Sigmoid colon (tissue), 6 donors: ENCODE measurements at regions not wholly inside any gene's neighbourhood (a gene's known extent, or its start where the extent isn't known, plus 50 kb on each side); places are given as distances from the start of the nearest gene placed in this dataset.
A peak's percentile ranks its signal among the peaks of the same experiment; 100 is the strongest.

ENCODE experiments used
- DNase-seq: peaks from one replicate; pipeline ENCODE4 v3.0.0-alpha.2; 2019
- H3K27ac ChIP-seq, 4 donors: fragments of 200-600 bp; sonication (generic); one replicate each; pipeline ENCODE4 v1.5.1; 2016 to 2019; ENCODE audit warnings: mild to moderate bottlenecking in 1 of 4
- H3K27me3 ChIP-seq, 3 donors: fragments of 200-600 bp; sonication (generic); one replicate each; pipeline ENCODE4 v1.5.1; 2019; ENCODE audit warnings: mild to moderate bottlenecking in 1 of 3
- H3K36me3 ChIP-seq, 4 donors: fragments of 200-600 bp; sonication (generic); one replicate each; pipeline ENCODE4 v1.5.1; 2016 to 2019
- H3K4me1 ChIP-seq, 4 donors: fragments of 200-600 bp; sonication (generic); one replicate each; pipeline ENCODE4 v1.5.1; 2017 to 2019
- H3K4me3 ChIP-seq, 4 donors: fragments of 200-600 bp; sonication (generic); one replicate each; pipeline ENCODE4 v1.5.1; 2017 to 2019; ENCODE audit warnings: mild to moderate bottlenecking in 2 of 4, moderate library complexity in 1 of 4
- H3K9me3 ChIP-seq, 4 donors: fragments of 200-600 bp in 3 of 4; sonication (generic) in 3 of 4; one replicate each; pipeline versions ENCODE4 v1.5.1 to v1.6.1; 2013 to 2019
- EP300 ChIP-seq, 4 donors: sonication (generic); formaldehyde crosslinking; IDR thresholded peaks; one replicate each; pipeline ENCODE4 v1.6.1; 2017; ENCODE audit warnings: antibody characterized with exemption in 4 of 4
- POLR2A ChIP-seq, 2 donors: fragments of 450-650 bp; IDR thresholded peaks; one replicate each; pipeline ENCODE4 v1.6.1; 2016; ENCODE audit warnings: antibody characterized with exemption in 2 of 2, mild to moderate bottlenecking in 2 of 2, moderate library complexity in 2 of 2
- POLR2AphosphoS5 ChIP-seq, 4 donors: sonication (generic); formaldehyde crosslinking; IDR thresholded peaks; one replicate each; pipeline ENCODE4 v1.6.1; 2017; ENCODE audit warnings: antibody characterized with exemption in 4 of 4
- WGBS, 2 donors: extraction: QIAGEN DNeasy Blood & Tissue Kit; methylation state at CpG; one replicate each; pipeline ENCODE4 v1.1.7; 2013; 5-methylcytosine and 5-hydroxymethylcytosine counted together
- intact Hi-C: fragments of 100-400 bp; cut with DNase I; formaldehyde crosslinking; loops from one replicate; pipeline ENCODE4 v1.15.1; 2023
- TF ChIP-seq, protein P1 (sequence below), 4 experiments: fragments of 450-650 bp in 3 of 4; fragments of 200-600 bp in 1 of 4; IDR thresholded peaks; one replicate each; pipeline ENCODE4 v1.5.1; 2016 to 2019; ENCODE audit warnings: antibody characterized with exemption in 4 of 4, mild to moderate bottlenecking in 3 of 4, moderate library complexity in 2 of 4
- donor health status: healthy with polysubstance abuse.
- donor health status: healthy.

DNA sequence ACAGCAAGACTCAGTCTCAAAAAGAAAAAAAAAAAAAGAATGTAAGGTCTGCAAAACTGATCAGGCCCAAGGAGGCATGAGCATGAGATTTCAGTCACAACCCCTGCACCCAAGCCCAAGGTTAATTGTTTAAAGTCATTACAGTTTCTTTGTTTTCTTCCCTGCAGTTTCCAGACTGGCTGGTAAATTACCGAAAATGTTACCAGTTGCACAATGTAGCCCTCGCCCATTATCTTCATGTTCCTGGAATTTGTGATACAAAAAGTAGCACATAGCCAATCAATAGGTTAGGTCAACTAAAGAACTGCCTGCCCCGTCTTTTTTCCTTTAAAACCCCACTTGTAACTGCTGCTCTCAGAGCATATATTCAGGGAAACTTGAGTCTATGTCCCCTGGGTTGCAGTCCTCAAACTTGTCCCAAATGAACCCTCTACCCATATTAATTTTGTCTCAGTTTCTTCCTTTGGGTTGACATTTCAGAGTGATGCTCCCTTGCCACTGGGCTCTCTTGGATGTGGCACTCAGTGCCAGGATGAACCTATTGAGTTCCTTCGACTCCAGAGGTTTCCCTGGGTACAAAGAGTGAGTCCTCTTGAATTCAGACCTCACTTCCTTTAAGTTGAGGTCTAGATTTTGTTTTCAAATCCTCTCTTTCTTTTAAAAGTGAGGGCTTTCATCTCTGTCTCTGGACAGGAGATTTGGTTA is 216.2 kb upstream of the HS6ST1 start:
- DNase-seq: peak; percentile 4
- Histone ChIP-seq H3K4me3 (no peak overlapping the region), H3K4me1 (no peaks in the 10 kb centered on the region), H3K36me3 (no peaks in the 10 kb centered on the region), H3K27me3 (no peaks in the 10 kb centered on the region), H3K27ac (no peak overlapping the region), H3K9me3 (no peaks in the 10 kb centered on the region)
- intact Hi-C loops: no loop called here
- TF ChIP-seq POLR2A (IDR thresholded peaks at IDR 0.05): no peak
- no peak for TF ChIP-seq POLR2AphosphoS5 (IDR thresholded peaks at IDR 0.05)
- TF ChIP-seq, protein P1, sequence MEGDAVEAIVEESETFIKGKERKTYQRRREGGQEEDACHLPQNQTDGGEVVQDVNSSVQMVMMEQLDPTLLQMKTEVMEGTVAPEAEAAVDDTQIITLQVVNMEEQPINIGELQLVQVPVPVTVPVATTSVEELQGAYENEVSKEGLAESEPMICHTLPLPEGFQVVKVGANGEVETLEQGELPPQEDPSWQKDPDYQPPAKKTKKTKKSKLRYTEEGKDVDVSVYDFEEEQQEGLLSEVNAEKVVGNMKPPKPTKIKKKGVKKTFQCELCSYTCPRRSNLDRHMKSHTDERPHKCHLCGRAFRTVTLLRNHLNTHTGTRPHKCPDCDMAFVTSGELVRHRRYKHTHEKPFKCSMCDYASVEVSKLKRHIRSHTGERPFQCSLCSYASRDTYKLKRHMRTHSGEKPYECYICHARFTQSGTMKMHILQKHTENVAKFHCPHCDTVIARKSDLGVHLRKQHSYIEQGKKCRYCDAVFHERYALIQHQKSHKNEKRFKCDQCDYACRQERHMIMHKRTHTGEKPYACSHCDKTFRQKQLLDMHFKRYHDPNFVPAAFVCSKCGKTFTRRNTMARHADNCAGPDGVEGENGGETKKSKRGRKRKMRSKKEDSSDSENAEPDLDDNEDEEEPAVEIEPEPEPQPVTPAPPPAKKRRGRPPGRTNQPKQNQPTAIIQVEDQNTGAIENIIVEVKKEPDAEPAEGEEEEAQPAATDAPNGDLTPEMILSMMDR (IDR thresholded peaks at IDR 0.05): no peak
- 79 to 88% methylated on average over 4 of the region's 4 CpGs for WGBS, 2 donors

DNA sequence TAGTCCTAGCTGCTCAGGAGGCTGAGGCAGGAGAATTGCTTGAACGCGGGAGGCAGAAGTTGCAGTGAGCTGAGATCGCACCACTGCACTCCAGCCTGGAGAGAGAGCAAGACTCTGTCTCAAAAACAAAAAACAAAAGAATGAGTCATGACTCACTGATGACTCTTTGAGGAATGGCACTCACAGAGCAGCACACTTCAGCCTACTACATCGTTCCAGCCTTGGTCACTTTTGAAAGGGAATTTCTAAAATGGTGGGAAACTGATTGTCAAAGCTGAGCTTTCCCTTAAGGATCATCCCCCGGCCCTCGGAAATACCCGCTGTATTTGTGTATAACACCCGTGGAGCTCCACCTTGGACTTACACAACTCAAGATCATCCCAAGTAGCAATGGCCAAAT is 217.3 kb upstream of the HS6ST1 start:
- intact Hi-C loops: no loop called here
- no peaks in the 10 kb centered on the region for H3K9me3 ChIP-seq
- no peaks in the 10 kb centered on the region for H3K4me1 ChIP-seq
- TF ChIP-seq, protein P1 (IDR thresholded peaks at IDR 0.05): no peak
- H3K36me3 ChIP-seq: no peaks in the 10 kb centered on the region
- WGBS, 2 donors: 85 to 86% methylated on average over 8 of the region's 8 CpGs
- no peak overlapping the region for H3K27ac ChIP-seq
- DNase-seq: no peak
- H3K4me3 ChIP-seq: no peak overlapping the region
- no peaks in the 10 kb centered on the region for H3K27me3 ChIP-seq

DNA sequence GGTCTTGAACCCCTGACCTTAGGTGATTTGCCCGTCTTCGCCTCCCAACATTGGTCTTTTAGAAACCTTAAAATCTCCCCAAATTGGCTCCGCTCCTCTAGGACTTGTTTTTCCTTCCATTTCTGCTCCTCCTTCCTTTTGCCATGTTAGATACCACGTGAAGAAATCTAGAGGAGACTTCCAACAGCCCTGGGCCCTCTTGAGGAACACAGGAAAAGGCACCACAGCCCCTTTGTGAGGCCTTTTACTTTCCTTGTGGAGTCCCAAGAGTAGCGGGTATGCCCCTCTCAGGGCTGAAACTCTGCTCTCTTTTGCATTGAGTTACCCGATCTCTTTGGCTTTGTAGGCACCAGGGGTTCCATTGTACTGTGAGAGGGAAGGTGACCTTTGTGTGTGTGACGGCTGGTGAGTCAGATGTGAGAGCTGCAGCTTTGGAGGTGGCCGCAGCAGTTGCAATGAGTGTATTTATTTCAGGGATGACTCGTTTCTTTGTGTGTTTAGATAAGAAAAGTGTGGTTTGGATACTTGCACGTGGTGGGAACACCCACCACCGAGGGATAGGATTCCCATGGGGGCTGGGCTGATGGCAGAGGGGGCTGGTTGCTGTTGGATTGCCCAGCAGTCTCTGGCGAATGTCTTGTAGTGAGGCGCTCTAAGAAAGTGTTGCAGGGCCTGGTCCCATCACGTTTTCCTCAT is 218.4 kb upstream of the HS6ST1 start:
- no peaks in the 10 kb centered on the region for H3K27me3 ChIP-seq
- H3K36me3 ChIP-seq: no peaks in the 10 kb centered on the region
- intact Hi-C loops: no loop called here
- H3K9me3 ChIP-seq: no peaks in the 10 kb centered on the region
- 62 to 72% methylated on average over 14 of the region's 14 CpGs for WGBS, 2 donors
- H3K4me1 ChIP-seq: no peaks in the 10 kb centered on the region
- DNase-seq: no peak
- no peak overlapping the region for H3K27ac ChIP-seq
- H3K4me3 ChIP-seq: no peak overlapping the region
- TF ChIP-seq POLR2AphosphoS5 (IDR thresholded peaks at IDR 0.05): no peak
- TF ChIP-seq, protein P1 (IDR thresholded peaks at IDR 0.05): no peak
- TF ChIP-seq EP300 (IDR thresholded peaks at IDR 0.05): no peak
- TF ChIP-seq POLR2A (IDR thresholded peaks at IDR 0.05): no peak

DNA sequence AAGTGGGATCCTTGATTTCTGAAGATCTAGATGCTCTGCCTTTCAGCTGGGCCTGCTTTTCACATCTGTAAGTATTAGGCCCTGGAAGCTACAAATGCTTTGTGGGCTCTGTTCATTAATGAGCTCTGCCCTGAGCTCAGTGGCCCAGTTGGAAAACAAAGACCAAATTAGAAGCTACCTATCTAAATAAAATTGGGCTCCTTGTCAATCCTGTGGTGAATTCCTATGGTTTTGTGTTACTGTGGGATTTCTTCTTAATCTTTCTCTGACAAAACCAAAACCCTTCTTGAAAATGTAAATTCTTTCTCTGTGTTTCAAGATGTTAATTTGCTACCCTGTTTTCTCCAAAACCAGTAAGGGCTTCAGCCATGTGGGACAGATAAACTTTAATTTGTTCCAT is 219.0 kb upstream of the HS6ST1 start:
- Histone ChIP-seq H3K36me3 (no peaks in the 10 kb centered on the region), H3K4me1 (no peaks in the 10 kb centered on the region), H3K9me3 (no peaks in the 10 kb centered on the region), H3K4me3 (no peak overlapping the region), H3K27me3 (no peaks in the 10 kb centered on the region), H3K27ac (no peak overlapping the region)
- intact Hi-C loops: no loop called here
- DNase-seq: no peak
- TF ChIP-seq POLR2AphosphoS5 (IDR thresholded peaks at IDR 0.05) (no peak), POLR2A (IDR thresholded peaks at IDR 0.05) (no peak)
- TF ChIP-seq, protein P1 (IDR thresholded peaks at IDR 0.05): no peak

DNA sequence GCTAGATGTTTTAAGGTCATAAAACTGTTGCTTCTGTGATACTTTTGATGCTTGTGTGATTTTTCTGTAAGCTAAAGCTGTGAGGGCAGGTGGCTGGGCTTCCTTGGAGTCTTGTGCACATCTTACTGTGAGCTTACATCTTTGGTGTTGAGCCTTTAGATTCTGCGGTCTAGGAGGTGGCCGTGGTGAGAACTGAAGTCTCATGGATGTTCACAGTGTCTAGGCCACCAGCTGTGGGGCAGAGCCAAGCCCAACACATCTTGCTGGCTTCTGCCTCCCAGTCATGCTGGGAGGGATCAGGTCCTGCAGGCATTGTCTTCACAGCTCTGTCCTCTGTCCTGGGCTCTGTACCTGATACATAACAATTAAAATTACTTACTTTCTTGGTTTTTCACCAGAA is 219.7 kb upstream of the HS6ST1 start:
- TF ChIP-seq EP300 (IDR thresholded peaks at IDR 0.05) (no peak), POLR2A (IDR thresholded peaks at IDR 0.05) (no peak)
- H3K4me3 ChIP-seq: no peak overlapping the region
- no peak for DNase-seq
- H3K27me3 ChIP-seq: no peaks in the 10 kb centered on the region
- H3K4me1 ChIP-seq: no peaks in the 10 kb centered on the region
- intact Hi-C loops: no loop called here
- H3K9me3 ChIP-seq: no peaks in the 10 kb centered on the region
- H3K36me3 ChIP-seq: no peaks in the 10 kb centered on the region
- no peak overlapping the region for H3K27ac ChIP-seq
- 84 to 88% methylated on average over 2 of the region's 2 CpGs for WGBS, 2 donors
